Heart left ventricle (tissue), 13 donors: ENCODE measurements at regions not wholly inside any gene's neighbourhood (a gene's known extent, or its start where the extent isn't known, plus 50 kb on each side); places are given as distances from the start of the nearest gene placed in this dataset.

Experiments used
- CTCF ChIP-seq, 12 donors: fragments of 200-600 bp; sonication (generic) in 4 of 12; IDR thresholded peaks; one replicate each; pipeline versions ENCODE4 v1.5.0 to v1.8.0; 2018 to 2022; ENCODE audit warnings: antibody characterized with exemption in 12 of 12, mild to moderate bottlenecking in 5 of 12
- POLR2A ChIP-seq, 2 donors: fragments of 450-650 bp; IDR thresholded peaks; one replicate each; pipeline ENCODE4 v1.6.1; 2017; ENCODE audit warnings: antibody characterized with exemption in 2 of 2, mild to moderate bottlenecking in 2 of 2, moderate library complexity in 2 of 2
- donor health status: ischemic (EF 13 %, LVEDD 7.1; RV severe dilation, severe dysfunction).
- donor health status: DM: no; HTN: yes; CAD: no.
- donor health status: DM: no; HTN: no; CAD: no.
- donor health status: ischemic (EF 25% LVEDD 6.9; RV normal size, moderate dysfunction).
- donor health status: ischemic (EF 25% LVEDD 5.7; RV mildly dilated, moderate dysfunction).
- donor health status: ischemic (EF 35%, LVEDD 5.7; RV mildly dilated, moderate dysfunction).
- donor health status: nonischemic (EF 11% LVEDD 7.7; RV severe dilation, severe dysfunction).
- donor health status: DM: yes; HTN: yes; CAD: no.
- donor health status: PGD.
- donor health status: ischemic (EF 29% LVEDD 5.4; RV normal size, mild dysfunction).
- donor health status: nonischemic (EF 23%, LVEDD 6.1; RV moderate dilation, normal function).

- TF ChIP-seq CTCF (IDR thresholded peaks at IDR 0.05) (no peak), POLR2A (IDR thresholded peaks at IDR 0.05) (no peak)
Measured at GRCh38 chr9:26643826-26644225, 248.8 kb downstream of the CAAP1 start.
